Endothelial cell of hepatic sinusoid (primary cell): ENCODE measurements at regions not wholly inside any gene's neighbourhood (a gene's known extent, or its start where the extent isn't known, plus 50 kb on each side); places are given as distances from the start of the nearest gene placed in this dataset.
"Not testable (repeated sequence)": the region's sequence is repeated elsewhere in the genome, so short reads cannot be mapped to it uniquely, and the experiment has no call there.

Experiments used
- in situ Hi-C: cut with HindIII; loops from 2 replicates; pipeline ENCODE4 v1.10.0; 2017; ENCODE audit warnings: low sequenced_read_pairs

DNA sequence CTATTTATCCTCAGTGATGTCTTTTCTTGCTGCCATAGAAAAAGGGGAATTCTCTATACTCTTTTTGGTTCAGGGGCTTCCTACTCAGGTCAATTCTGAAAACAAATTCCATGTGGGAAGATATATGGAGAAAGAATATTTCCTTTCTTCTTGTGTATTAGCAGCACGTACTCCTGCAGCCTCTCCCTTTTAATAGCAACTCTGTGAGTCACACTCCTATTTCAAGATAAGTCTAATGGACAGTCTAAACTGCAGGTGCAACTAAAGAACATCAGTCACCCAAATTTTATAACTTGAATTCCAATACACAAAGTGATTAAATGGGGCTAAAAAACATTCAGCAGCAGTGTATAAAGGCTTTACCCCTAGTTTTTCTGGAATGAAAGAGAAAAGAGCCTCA lies 942.2 kb downstream of the CNTNAP5 start:
- in situ Hi-C loops = no loop called here

DNA sequence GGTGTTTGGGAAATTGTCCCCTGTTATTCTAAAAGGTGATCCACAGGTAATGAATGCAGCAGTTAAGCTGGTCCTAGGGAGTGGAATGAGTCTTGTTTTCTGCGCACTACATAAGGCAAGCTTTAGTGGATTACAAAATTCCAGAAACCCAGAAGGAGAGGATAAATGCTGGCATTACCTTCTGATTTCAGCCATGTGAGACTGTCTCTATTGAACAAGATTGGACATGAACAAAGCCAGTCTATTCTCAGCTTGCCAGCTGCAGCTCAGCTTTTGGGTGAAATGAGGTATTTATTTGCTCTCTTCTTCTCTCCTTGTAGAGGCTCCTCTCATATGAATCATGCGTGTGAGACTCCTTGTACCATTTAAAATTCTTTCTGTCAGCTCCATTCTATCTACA lies 944.9 kb downstream of the CNTNAP5 start:
- in situ Hi-C loops = no loop called here

DNA sequence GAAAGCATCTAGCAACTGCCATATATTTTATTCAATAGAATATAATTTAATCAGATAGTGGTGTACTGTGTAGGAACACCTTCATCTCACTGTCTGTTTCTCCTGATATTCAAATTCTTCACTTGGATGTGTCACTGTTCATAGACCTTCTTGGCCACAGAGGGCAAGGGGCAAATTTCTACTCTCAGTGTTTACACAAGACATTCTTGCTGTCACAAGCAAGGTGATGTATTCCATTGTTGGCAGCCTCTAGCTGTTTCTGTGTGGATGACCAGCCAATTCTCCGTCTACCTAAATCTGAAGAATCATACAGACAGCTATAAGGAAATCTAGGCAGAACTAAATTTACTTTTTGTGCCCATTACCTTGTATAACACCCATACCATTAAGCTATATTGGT lies 948.3 kb downstream of the CNTNAP5 start:
- in situ Hi-C loops = no loop called here

DNA sequence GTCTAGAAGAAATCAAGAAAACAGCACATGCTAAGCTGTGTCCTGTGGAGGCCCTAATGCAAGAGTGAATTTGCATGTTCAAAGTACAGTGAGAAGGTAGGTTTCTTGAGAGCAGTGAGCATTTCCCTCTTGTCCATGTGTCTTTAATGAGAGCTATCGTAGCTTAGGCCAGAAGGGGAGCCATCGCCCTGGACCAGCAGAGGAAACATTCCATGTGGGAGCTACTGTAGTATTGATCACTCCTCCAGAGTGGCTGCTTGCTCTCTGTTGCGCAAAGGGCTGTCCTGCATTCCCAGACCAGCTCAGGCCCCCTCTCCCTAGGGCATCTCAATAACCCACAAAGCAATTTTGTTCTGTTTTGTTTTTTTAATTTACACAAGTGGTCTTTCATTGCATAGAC lies 950.1 kb downstream of the CNTNAP5 start:
- in situ Hi-C loops = no loop called here

DNA sequence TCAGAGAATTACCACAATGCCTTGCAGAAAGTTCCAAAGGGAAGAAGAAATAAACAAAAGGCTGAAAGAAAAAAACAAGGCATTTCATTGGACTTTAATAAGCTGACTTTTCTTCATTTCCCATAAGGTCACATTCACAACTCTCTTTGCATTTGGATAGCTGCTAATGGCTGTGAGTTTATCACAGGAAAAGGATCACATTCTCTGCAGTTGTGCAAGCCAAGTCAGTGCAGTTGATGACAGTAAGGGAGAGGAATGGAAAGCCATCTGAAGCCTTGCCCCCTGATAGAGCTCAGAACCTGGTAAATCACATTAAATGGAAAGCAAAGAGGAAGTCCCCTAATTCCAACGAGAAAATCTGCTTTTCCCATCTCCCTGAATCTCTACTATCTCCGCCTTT lies 950.6 kb downstream of the CNTNAP5 start:
- in situ Hi-C loops = no loop called here

DNA sequence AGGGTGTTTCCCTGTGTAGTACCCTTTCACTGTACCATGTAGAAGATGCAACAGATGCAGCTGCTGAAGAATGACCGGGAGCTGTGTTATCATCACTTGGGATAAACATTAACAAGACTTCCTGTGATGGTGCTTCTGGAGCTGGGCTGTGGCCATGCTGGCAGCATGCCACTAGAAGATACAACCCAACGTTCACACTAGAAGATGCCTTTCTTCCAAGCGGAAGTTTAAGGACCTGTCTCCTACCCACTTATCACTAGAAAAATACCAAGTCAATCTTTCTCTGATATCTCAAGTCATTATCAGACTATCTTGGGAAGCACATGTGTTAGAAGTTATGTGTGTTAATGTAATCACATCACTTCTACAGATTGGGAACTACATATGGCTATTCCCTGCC lies 953.5 kb downstream of the CNTNAP5 start:
- in situ Hi-C loops = no loop called here

DNA sequence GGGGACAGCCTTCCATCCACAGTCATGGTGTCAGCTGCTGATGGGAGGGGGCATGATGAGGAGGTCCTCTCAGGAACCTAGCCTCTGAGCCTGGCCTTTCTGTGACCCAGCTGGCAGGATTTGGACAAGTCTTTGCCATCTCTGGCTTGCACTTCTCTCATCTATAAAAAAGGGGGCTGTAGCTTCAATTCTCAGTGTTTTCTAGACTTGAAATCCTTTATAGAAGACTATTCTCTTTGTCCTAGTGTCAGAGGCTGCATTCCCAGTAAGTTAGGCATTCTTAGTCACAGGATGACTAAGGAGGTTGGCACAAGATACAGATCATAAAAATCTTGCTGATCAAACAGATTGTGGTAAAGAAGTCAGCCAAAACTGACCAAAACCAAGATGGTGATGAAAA lies 958.5 kb downstream of the CNTNAP5 start:
- in situ Hi-C loops = no loop called here

DNA sequence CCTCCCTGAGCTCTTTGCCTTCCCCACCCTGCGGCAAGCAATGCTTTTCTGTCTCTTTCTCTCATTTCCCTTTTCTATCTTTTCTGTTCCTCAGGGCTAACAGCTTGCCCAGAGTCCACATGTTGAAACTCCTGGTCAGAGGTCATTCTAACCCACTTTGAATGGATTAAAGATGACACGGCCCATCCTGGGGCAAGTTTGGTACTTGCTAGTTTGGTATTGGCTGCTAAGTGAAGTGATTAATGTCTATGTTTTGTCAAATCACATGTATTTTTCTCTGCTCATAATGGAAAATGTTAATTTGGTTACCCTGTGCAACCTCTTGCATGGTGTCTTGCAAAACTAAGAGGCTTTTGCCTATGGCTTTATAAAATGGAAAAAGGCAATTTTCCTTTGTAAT lies 960.2 kb downstream of the CNTNAP5 start:
- in situ Hi-C loops = no loop called here

DNA sequence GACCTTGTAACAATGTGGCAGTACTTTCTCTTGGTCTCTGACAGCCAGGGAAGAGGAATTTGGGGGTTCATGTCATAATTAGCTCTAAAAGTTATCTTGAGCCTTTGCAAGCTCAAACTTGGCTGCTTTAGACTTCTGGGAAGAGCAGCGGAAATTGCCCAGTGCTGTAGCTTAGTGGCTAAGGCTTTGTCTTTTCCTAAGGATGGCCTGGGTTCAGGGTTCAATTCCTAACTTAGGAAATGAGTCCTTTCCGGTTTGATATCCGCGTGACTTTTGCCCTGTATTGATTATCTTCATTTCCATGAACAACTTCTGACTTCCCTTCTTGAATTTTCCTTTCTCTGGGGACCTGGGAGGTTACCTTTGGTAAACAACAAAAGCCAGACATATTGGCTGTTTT lies 961.0 kb downstream of the CNTNAP5 start:
- in situ Hi-C loops = no loop called here

DNA sequence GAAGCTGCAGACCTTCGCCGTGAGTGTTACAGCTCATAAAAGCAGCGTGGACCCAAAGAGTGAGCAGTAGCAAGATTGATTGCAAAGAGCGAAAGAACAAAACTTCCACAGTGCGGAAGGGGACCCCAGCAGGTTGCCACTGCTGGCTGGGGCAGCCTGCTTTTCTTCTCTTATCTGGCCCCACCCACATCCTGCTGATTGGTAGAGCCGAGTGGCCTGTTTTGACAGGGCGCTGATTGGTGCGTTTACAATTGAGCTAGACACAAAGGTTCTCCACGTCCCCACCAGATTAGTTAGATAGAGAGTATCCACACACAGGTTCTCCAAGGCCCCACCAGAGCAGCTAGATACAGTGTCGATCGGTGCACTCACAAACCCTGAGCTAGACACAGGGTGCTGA lies 961.8 kb downstream of the CNTNAP5 start:
- in situ Hi-C loops = not testable (repeated sequence)

DNA sequence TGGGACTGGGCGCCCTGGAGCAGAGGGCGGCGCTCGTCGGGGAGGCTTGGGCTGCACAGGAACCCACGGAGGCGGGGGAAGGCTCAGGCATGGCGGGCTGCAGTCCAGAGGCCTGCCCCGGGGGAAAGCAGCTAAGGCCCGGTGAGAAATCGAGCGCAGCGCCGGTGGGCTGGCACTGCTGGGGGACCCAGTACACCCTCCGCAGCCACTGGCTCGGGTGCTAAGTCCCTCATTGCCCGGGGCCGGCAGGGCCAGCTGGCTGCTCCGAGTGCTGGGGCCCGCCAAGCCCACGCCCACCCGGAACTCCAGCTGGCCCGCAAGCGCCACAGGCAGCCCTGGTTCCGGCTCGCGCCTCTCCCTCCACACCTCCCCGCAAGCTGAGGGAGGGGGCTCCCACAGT lies 962.3 kb downstream of the CNTNAP5 start:
- in situ Hi-C loops = not testable (repeated sequence)

DNA sequence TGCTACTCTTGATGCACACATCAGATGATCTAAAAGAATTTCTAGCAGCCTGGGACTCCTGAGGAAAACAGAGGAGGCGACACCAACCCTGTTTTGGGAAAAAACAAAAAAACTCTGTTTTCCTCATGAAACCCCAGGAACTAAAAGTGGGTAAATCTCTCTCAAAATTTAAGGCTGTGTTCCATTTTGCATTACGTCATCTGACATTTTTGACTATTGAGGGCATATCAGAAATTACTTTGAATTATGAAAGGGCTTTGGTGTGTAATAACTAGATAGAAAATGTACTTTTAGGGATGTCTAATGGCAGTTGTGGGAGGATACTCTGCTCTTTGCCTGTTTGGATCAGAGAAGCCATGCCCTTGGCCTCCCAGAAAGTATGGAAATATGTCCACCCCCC lies 963.0 kb downstream of the CNTNAP5 start:
- in situ Hi-C loops = no loop called here

DNA sequence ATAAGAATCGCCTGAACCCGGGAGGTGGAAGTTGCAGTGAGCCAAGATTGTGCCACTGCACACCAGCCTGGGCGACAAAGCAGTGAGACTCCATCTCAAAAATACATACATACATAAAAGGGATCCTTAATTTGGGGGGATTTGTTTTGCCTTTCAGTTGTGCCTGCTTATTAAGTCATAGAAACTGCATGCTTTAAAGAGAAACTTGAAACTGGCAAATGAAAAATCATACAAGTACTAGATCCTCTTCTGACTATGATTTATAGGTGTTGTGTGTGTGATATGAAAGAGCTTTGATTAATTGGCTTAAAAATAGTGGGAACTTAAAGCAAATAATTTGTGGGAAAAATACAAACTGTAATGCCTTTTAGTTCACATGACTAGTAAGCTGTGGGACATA lies 963.7 kb downstream of the CNTNAP5 start:
- in situ Hi-C loops = no loop called here

DNA sequence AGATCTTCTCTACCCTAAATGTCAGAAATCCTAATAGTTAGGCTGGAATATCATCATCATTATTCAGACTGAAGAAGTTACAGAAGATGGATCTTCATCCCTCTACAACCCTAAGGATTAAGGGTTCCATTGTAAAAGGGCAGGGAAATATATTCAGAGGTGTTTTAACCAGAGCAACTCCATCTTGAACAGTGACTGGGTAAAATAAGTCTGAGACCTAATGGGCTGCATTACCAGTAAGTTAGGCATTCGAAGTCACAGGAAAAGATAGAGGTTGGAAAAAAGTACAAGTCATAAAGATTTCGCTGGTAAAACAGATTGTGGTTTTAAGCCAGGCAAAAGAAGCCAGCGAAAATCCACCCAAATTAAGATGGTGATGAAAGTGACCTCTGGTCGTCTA lies 968.7 kb downstream of the CNTNAP5 start:
- in situ Hi-C loops = no loop called here

DNA sequence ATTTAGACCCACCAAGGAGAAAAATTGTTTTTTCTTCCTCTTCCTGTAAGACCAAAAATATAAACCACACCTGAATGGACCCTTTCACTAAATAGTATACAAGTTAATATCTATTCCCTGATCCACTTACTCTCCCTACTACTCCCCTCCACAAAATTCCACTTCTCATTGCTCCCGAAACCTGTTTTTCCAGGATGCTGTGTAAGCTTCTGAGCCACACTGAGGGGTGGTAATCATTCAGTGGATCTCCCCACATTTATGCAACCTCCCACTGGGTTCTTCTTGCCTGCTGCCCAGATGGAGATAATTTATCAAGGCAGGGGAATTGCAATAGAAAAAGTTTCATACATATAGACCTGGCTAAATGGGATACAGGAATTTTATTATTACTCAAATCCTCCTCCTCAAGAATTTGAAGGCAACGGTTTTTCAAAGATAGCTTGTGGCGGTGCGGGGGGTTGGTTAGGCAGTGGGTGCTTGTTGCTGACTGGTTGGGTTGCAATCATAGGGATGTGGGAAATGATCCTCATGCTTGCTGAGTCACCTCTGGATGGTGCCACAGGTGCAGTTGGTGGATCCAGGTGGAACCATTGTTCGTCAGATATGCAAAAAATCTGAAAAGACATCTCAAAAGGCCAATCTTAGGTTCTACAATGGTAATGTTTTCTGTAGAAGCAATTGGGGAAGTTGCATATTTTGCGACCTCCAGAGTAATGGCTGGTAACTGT lies 970.3 kb downstream of the CNTNAP5 start:
- in situ Hi-C loops = no loop called here

DNA sequence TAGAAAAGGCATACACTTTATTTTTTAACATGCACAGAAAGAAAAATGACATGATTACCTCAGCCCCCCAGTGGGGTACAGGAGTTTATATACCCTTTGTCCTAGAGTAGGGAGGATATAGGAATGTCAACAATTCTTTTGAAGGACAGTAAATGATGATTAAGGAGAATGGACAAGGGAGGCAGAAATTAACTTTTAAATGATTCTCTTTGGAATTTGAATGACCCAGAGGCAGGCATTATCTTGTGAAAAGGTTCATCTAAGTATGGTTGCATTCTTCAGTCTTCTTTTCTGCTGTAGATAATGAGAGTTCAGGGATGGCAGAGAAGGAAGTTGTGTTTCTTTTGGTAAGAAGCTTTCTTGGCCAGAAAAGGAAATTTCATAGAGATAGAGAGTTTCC lies 971.3 kb downstream of the CNTNAP5 start:
- in situ Hi-C loops = no loop called here

DNA sequence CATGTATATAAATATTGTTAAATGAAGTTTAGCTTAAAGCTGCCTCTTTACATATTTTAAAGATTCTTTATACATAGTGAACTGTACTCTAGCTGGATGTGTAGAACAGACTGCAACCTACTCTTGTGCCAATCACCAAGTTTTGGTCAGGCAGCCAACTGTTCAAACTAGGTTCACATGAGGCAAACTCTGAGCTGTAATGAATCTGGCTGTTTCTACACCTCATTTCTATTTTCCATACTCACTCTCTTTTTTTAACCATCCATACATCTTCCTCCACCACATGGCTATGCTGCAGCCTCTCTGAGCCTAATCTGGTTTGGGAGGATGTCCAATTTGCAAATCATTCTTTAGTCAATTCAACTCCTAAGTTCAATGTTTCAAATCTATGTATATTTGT lies 974.8 kb downstream of the CNTNAP5 start:
- in situ Hi-C loops = no loop called here

DNA sequence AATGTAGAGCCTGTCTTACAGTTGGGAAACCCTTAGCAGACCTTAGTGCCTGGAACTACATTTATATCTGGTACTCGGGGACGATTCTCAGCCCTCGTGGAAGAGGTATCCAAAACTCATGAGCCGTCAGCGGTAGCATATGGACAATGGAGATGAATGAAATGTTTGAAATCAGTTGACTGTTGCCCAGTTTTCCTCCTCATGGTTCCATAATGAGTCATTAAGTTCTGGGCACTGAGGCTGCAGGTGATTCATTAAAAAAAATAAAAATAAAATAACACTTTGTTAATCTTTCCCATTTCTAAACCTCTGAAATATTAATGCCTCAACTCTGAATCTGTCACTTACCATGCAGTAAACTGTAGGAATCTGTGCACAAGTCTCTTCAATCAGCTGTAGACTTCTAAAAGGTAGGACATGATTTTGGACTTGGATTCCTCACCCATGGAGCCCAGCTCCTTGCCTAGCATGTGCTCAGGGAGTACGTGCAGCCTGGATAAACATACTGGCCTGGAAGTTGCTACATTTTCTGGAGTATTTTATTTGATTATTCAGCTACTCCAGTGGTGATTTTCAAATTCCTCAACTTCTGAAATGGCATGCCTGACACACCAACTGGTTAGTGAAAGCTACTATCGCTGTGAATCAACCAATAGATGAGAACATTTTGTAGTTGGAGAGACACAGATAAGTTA lies 979.2 kb downstream of the CNTNAP5 start:
- in situ Hi-C loops = no loop called here

DNA sequence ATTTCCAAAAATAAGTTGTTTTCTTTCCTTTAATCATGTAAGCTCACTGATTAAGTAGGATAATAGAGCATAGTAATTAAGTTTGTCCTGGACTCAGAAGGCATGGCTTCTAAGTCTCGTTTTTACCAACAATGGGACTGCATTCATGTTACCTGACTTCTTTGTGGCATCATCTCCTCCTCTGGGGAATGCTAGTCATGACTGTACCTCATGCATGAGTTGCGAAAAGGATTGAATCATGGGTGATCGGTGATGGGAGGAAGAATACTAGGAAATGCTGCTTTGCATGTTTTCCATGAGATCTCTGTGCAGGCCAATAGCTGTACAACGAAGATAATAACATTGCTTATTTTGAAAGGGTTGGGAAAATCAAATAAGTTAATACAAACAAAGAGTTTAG lies 981.6 kb downstream of the CNTNAP5 start:
- in situ Hi-C loops = no loop called here

DNA sequence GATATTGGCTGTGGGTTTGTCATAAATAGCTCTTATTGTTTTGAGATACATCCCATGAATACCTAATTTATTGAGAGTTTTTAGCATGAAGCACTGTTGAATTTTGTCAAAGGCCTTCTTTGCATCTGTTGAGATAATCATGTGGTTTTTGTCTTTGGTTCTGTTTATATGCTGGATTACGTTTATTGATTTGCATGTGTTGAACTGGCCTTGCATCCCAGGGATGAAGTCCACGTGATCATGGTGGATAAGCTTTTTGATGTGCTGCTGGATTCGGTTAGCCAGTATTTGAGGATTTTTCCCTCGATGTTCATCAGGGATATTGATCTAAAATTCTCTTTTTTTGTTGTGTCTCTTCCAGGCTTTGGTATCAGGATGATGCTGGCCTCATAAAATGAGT lies 1003.6 kb downstream of the CNTNAP5 start:
- in situ Hi-C loops = not testable (repeated sequence)

DNA sequence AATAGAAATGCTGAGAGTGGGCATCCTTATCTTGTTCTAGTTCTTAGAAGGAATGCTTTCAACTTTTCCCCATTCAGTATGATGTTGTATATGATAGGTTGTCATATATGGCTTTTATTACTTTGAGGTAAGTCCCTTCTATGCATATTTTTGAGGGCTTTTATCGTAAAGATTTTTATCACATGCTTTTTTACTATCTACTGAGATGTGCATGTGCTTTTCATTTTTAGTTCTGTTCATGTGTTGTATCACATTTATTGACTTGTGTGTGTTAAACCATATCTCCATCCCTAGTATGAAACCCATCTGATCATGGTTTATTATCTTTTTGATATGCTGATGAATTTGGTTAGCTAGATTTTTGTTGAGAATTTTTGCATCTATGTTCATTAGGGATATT lies 1008.8 kb downstream of the CNTNAP5 start:
- in situ Hi-C loops = no loop called here

DNA sequence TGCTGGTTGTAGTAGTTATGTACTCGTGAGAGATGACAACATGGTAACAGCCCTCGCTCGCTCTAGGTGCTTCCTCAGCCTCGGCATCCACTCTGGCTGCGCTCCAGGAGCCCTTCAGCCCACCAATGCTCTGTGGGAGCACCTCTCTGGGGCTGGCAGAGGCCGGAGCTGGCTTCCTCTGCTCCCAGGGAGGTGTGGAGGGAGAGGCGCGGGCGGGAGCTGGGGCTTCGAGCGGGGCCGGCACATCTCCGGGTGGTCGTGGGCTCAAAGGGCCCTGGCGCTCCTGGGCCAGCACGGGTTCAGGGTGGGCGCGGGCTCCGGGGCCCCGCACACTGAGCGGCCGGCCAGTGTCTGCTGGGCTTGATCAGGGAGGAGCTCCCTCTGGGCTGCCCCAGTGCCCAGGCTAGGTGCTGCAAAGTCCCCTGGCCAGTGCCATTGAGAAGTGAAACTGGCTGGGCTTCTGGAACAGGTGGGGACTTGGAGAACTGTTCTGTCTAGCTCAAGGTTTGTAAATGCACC lies 1012.1 kb downstream of the CNTNAP5 start:
- in situ Hi-C loops = no loop called here

DNA sequence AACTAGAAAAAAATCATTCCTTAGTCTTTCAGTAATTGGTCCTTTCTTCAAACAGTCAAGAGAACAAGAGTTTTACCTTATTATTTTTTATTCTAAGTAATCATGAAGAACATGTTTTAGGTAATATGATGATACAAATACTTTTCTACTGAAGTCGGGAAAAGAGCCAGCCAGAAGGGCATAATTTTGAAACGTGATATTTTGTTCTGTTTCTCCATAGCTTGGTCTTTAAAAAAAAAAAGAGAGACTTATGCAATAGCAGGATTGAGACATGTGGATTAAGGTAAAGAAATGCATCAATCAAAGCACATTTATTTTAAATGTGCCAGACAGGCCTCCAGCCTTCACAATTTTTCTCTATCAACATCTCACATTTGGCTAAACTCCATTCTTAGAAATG lies 1016.8 kb downstream of the CNTNAP5 start:
- in situ Hi-C loops = no loop called here
